HG03064 (cell line): ENCODE measurements at regions not wholly inside any gene's neighbourhood (a gene's known extent, or its start where the extent isn't known, plus 50 kb on each side); places are given as distances from the start of the nearest gene placed in this dataset.

Source experiments
- ATAC-seq: cut with Tn5 transposase; IDR thresholded peaks from one replicate; pipeline ENCODE4 v1.9.1; 2021; ENCODE audit warnings: low read depth; ENCODE audit not compliant: unreplicated experiment

DNA sequence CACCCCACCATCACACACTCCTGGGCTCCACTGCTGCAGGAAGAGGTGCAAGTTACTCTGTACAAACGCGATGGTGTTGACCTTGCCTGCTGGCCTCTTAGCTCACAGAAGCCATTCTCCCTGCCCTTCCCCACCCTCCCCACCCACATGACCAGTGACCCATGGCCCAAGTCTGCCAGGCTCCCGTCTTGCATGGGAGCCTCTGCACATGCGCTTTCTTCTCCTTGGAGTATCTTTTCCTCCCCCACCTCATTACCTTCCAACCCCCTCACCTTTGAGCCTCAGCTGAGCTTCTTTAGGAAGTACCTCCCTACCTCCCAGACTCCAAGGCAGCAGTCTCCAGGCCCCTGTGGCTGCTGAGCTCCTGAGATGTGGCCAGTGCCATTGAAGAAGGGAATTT, 337.7 kb upstream of the ZNF32 start:
- no peak for ATAC-seq

DNA sequence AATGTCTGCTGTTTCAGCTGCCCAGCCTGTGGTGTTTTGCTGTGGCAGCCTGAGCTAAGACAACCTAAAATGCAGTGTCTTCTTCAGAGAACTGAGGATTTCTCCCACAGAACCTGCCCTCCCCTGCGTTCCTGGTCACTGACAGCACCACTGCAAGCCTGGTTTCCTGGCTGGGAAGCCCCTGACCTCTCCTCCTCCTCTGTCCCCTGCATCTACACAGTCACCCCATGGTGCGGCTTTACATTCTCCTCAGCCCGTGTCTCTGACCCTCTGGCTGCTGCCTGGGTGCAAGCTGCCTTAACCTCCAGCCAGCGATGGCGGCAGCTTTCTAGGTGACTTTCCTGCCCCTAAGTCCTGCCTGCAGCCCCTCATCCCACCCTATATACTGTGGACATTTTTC, 337.3 kb upstream of the ZNF32 start:
- no peak for ATAC-seq

DNA sequence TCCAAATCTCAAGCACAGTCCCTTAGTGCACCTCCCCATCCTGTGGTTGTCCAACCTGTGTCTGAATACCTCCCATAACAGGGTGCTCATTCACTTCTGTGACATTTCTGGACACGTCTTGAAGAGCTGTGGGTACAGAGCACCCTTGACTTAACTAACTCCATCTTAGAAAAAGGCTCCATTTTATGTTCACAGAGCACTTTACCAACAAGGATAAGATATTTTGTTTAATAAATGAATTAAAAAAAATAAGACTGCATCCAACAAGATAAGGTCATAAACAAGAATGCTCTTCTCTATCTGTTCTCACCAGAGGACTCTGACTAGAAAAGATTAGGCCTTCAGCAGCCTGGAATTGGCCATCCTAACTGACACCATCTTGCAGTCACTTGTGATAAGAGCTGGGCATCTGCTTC, 335.2 kb upstream of the ZNF32 start:
- ATAC-seq: no peak

DNA sequence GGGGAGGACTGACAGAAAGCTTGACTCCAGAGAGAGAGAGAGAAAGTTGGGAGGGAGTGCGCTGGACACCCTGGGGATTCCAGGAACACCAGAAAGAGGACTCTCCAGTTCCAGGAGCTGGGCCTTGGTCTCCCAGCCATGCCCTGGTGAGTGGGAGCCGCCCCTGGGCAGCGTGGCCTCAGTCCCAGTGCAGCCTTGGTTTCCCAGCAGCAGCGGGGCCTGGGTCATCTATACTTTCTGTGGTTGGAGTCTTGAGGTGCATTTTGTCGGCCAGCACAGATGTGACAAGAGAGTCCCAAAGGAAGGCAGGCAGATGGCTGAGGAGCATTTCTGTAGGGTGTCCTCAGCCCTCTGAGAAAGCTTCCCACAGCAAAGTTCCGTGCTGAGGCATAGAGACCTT, 334.7 kb upstream of the ZNF32 start:
- ATAC-seq: no peak

DNA sequence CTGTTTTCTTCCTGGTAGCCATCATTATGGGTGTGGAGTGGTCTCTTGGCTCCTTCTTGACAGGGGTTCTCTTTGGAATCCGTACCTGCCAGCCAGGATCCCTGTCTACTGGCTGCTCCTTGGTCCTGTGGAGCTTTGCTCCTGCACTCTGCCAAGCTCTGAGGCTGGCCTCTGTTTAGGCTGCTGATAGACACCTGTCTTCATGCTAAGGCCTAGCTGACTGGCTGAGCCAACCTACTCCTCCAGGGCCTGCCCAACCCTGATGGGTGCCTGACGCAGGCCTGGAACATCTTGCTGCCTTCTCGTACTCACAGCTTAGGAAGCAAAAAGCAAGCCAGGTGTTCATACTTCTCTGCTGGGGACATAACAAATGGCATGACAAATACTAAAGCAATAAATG, 333.6 kb upstream of the ZNF32 start:
- no peak for ATAC-seq

DNA sequence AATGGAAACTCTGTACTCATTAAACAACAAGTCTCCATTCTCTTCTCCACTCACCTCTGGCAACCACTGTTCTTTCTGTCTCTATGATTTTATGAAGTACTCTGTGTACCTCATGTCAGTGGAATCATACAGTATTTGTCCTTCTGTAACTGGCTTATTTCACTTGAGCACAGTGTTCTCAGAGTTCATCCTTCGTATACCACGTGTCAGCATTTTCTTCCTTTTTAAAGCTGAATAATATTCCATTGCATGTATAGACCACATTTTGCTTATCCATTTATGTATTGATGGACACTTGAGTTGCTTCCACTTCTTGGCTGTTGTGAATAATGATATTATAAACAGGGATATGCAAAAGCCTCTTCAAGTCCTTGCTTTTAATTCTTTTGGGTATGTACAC, 333.0 kb upstream of the ZNF32 start:
- ATAC-seq: no peak

DNA sequence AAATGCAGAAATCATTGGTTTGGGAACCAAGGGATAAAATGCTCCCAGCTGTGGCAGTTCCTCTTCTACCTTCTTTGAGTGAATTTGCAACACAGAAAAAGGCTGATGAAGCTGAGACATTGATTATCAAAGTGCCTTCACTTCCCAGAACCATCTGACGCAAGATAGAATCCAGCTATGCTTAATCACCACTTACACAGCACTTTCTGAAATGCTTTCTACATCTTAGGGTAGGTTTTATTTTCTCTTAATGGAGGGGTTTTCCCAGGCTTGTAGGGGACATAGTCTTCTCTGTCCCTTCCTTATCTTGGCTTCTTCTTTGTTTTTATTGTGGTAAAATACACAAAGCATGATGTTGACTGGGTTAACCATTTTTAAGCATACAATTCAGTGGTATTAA, 332.6 kb upstream of the ZNF32 start:
- no peak for ATAC-seq

DNA sequence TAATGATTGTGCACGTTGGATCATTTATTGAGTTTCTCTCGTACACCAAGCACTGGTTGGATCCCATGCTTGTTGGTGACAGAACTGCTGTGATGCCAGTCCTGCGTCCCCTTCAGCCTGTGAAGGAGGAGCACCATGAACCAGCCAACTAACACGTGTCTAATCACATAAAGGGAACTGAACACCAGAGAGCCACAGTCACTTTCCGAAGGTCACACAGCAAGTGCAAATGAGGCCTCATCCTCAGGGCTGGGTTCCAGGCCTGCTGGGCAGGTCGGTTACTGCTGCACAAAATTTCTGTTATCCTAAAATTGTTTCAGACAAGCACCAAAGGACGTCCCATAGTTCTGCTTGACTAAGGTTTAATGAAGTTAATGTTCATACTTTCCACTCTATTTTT, 332.0 kb upstream of the ZNF32 start:
- ATAC-seq: no peak

DNA sequence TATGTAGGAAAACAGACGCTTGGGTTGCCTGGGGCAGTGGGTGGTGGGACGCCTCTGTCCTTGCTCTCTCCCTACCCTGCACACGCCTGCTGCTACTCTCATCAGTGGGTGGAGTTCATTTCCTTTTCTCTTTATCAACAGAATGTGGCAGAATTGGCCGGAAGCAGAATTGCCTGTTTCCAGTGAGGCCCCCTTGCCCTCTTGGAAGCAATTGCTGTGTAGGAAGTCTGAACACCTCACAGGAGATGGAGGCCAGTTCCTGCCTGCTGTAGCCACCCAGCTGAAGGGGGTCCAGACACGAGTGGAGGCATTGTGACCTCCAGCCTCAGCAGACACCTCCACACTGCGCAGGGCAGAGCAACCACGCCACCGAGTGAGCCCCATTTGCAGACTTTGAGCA, 331.6 kb upstream of the ZNF32 start:
- ATAC-seq: no peak

DNA sequence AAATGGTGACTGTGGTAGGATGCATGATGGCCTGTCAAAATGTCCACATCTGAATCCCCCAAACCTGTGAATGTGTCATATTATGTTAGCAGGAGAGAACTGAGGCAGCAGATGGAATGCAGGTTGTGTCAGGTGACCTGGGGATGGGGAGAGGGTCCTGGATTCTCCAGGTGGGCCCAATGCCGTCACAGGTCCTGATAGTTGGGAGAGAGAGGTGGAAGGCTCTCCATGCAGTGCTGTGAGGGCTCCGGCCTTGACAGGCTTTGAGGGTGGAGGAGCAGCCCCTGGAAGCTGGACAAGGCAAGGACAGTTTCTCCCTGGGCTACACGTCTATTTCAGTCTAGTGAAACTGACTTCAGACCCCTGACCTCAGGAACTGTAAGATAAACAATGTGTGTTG, 330.9 kb upstream of the ZNF32 start:
- ATAC-seq: no peak

DNA sequence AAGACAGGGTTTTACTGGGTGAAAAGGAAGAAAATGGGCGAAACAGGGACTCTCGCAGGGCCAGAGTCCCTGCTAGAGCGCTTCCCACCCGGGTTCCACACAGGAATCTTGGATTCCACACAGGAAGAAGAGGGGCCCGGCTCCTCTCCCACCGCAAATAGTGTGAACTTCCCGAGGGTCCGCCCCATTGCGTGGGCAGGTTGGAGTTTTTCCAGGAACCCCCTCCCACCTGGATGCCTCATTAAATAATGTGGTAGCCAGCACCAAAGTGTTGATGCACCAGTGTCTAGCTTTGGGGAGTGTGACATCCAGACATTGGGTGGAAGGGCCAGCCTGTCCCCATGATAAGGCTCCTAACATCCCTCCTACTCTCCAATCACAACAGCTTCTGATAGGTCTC, 330.3 kb upstream of the ZNF32 start:
- ATAC-seq: no peak

DNA sequence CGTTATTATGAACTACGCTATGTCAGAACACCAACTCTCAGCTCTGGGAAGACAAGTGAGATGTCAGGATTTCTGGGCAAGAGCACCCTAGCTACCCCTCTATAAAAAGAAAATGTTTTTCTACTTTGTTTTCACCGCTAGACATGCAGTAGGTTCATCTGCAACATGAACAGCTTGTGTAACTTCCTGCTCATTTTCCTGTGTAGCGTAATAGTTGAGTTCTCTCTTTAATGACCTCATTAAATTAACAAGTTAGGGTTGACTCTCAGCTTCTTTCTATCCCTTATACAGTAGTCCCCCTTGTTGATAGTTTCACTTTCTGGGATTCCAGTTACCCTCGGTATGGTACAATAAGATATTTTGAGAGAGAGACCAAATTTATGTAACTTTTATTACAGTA, 329.4 kb upstream of the ZNF32 start:
- ATAC-seq: no peak

DNA sequence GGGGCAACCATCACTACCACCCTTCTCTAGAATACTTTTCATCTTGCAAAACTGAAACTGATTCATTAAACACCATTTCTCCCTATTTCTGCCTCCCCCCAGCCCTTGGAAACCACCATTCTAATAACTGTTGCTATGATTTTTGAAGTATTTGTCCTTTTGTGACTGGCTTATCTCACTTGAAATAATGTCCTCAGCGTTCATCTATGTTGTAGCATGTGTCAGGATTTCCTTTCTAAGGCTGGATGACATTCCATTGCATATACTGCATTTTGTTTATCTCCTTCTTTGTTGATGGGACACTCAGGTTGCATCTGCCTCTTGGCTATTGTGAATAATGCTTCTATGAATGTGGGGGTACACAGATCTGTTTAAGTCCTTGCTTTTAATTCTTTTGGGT, 327.6 kb upstream of the ZNF32 start:
- no peak for ATAC-seq

DNA sequence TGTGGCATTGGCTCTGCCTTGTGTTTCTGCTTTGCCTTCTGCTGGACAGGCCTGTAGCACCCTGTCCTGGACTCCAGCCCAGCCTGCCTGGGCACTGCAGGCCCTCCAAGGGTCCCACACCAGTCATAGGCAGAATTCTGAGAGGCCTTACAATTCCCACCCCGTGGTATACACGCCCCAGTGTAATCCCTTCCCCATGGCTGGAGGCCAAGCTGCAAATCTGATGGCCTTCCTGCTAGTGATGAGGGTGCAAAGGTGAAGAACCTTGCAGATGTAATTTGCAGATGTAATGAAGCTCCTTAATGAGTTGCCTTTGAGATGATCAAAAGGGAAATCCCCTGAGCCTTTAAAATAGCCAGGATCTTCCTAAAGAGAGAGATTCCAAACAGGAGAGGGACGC, 325.1 kb upstream of the ZNF32 start:
- ATAC-seq: no peak

DNA sequence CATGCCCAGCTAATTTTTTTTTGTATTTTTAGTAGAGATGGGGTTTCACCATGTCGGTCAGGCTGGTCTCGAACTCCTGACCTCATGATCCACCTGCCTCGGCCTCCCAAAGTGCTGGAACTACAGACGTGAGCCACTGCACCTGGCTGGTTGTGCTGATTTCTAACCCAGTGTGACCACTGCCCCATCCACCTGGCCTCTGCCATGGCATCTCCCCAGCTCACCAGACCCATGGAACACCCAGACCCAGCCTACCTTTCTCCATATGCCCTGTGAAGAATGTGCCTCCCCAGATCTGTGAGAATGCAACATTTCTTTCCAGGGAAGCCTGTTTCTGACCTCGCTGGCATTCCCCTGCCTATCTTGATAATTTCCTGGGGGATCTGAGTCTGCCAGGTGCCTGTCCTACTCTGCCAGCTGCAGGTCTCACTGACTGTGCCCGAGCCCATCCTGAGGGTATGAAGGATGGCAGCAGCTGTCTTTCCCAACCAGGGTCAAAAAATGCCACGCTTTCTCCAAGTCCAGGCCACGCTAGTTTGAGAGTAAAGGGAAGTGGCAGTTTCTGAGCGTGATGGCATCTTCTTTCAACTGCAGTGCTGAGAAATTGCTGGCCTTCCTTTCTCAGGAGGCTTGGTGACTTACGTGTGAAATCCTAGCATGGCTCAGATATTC, 324.4 kb upstream of the ZNF32 start:
- no peak for ATAC-seq

DNA sequence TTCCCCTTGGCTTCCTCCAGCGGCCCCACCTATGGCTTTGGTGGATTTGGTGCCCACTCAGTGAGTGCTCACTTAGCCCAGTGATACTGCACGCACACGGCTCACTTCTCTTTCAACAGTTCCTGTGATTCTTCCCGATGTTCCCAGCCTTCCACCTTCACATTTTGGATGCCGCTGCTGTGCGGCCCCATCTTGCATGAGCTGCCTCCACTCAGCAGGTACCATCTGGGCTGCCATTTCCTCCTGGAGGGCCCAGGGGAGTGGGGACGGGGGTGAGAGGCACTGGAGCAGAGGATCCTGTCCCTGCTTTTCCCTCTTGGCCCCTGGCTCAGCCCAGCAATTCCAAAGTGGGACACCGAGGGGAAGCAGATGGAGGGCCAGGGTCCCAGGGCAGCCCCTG, 323.3 kb upstream of the ZNF32 start:
- ATAC-seq: no peak

DNA sequence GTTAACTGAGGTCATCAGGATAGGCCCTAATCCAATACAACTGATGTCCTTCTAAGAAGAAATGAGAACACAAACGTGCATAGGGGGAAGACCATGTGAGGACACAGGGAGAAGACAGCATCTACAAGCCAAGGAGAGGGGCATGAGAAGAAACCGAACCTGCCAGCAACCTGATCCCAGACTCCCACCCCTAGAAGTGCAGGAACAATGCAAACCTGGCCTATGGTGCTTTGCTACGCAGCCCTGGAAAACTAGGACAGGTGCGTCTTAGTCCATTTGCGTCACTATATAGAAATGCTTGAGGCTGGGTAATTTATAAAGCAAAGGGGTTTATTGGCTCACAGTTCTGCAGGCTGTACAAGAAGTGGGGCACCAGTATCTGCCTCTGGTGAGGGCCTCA, 322.6 kb upstream of the ZNF32 start:
- ATAC-seq: no peak

DNA sequence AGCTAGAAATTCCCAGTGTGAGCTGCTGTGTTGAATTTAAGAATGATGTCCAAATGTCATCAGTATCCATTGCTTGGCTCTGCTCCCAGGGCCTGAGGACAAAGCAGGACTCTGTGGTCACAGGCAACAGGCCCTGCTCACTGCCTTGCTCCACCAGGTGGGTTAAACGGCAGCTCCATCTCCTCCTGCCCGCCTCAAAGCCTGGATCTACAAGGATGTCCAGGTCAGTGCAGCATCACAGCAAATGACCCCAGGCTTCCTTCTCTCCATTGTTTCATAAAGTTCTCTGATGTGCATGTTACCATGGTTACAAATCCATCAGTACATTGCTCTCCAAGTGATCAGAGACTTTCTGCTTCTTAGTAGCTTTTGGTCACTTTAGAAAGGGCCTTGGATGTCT, 322.0 kb upstream of the ZNF32 start:
- no peak for ATAC-seq

DNA sequence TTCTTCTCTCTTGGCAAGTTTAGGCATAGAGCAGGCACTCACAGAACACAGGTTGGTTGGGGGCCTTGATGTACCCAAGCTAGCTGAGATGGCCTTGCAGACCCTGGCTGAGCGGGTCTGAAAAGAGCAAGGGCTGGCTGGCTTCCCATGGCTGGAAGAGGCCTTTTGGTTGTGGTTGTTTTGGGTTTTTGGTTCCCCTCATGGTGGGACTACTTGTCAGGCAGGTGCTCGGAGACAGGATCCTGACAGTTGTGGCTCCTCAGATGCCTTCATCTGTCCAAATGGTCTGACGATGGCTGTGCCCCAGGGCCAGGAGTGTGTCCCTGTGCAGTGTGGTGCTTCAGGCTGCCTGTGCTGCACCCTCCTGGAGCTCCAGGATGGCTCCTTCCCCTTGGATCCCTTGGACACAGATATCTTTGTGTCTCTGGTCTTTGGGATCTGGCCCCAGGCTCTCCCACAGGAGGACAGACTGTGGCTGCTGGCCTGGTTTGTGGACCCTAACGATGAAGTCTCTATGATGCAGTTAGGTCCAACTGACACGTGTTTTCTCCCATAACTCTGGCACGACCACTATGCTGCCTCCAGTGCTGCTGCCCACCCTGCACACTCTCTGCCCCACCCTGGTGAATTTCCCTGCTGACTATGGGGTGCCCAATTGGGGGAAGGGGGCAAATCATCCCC, 321.5 kb upstream of the ZNF32 start:
- ATAC-seq: no peak

DNA sequence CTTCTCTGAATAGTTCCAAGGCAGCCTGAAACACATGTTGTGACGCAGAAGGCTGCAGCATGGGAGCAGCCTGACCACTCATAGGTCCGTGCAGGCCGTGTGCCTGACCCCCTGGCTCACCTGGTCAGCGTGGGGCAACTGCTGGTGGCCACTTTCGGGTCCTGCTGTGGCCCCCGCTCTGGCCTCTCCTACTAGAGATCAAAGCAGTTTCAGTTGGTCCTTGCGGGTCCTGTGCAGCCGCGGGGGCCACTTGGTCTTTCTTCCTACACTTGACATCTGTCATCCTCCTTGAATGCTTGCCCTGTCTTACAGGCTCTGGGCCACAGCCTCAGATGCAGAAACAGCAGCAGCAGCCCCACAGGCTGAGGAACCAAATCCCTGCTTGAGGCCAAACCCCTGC, 320.8 kb upstream of the ZNF32 start:
- no peak for ATAC-seq

DNA sequence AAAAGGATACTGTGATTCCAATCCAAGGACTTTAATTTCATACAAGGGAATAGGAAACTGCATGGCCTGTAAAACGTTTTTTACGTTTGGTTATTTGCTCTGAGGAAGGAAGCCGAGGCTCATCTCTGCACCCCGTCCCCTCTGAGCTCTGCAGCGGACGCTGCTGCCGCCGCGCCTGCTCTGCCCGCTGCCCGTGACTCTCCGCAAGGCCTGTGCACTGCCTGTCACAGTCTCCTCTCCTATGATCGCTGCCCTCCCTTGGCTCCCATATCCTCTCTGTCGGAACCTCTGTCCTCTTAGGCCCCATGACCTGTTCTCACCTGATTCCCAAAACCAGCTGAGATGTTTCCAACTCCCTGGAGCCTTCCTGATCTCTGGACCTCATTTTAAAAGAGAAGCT, 320.3 kb upstream of the ZNF32 start:
- no peak for ATAC-seq

DNA sequence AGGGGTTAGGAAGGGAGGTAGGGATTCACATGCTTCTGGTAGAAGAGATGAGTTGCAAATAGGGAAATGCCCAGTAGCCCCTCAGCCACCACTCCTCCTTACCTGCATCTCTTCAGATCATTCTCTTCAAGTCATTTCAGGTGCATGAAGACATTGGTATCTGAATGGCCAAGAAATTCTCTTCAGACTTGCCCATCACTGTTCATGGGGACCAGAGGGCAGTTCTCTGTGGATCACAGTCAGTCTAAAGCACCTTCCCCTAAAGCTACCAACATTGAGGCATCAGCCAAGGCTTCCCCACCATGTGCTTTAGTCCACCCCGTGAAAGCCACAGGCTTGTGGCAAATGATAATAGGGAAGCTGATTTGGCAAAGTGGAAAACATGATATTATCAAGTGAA, 319.4 kb upstream of the ZNF32 start:
- ATAC-seq: no peak

DNA sequence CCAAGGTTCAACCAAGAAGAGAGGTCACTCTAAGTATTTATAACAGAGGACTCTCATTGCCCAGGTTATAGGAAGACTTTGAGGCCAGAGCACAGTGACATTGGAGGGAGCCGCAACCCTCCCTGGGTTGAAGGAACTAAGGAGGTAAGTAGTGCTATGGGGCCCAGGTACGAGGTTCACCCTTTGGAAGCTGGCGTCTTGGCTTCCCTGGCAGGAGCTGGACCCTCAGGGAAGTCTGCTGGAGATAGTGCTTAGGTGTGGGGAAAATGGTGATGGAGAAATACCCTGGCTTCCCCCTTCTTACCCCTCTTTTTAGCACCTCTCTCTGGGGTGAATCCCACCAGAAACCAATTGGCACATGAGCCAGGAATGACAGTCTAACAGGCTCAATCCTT, 317.9 kb upstream of the ZNF32 start:
- no peak for ATAC-seq
